Natural killer cell (primary cell): ENCODE measurements at regions not wholly inside any gene's neighbourhood (a gene's known extent, or its start where the extent isn't known, plus 50 kb on each side); places are given as distances from the start of the nearest gene placed in this dataset.

ENCODE experiments used
- ATAC-seq, 3 donors: fragments of 150-1000 bp in 2 of 3; fragments of 200-7000 bp in 1 of 3; cut with Tn5 transposase; 1 replicate in 1 of 3; 2 replicates in 2 of 3; pipeline ENCODE4 v1.10.0; 2021; ENCODE audit warnings: mild to moderate bottlenecking in 2 of 3, moderate library complexity in 2 of 3
- DNase-seq, 2 donors: peaks; one replicate each; pipeline versions ENCODE4 v3.0.0 to v3.0.0-alpha.2; 2013 to 2021; ENCODE audit warnings: mixed read lengths in 1 of 2
- H3K27ac ChIP-seq: one replicate; pipeline ENCODE4 v1.5.1; 2013; ENCODE audit warnings: mild to moderate bottlenecking, low read length
- H3K27me3 ChIP-seq: one replicate; pipeline ENCODE4 v1.6.1; 2013; ENCODE audit warnings: low read length; ENCODE audit not compliant: control insufficient read depth, insufficient read depth
- H3K36me3 ChIP-seq: one replicate; pipeline ENCODE4 v1.6.1; 2013; ENCODE audit warnings: low read length; ENCODE audit not compliant: control insufficient read depth, insufficient read depth
- H3K4me1 ChIP-seq: one replicate; pipeline ENCODE4 v1.6.1; 2013; ENCODE audit warnings: low read length; ENCODE audit not compliant: control insufficient read depth, insufficient read depth
- H3K4me3 ChIP-seq: one replicate; pipeline ENCODE4 v1.5.1; 2013; ENCODE audit warnings: low read length
- H3K9me3 ChIP-seq: one replicate; pipeline ENCODE4 v1.6.1; 2013; ENCODE audit warnings: low read length; ENCODE audit not compliant: control insufficient read depth, insufficient read depth
- H3K27ac Mint-ChIP-seq, 2 donors: one replicate each; pipeline ENCODE4 v1.8.0; 2022; ENCODE audit warnings: mild to moderate bottlenecking in 2 of 2, mixed read lengths in 2 of 2, moderate library complexity in 1 of 2
- H3K27me3 Mint-ChIP-seq, 2 donors: one replicate each; pipeline ENCODE4 v1.8.0; 2022; ENCODE audit warnings: low read depth in 2 of 2, mixed read lengths in 2 of 2
- H3K36me3 Mint-ChIP-seq: one replicate; pipeline ENCODE4 v1.8.0; 2022; ENCODE audit warnings: mixed read lengths
- H3K4me1 Mint-ChIP-seq, 2 donors: one replicate each; pipeline ENCODE4 v1.8.0; 2022; ENCODE audit warnings: mixed read lengths in 2 of 2
- H3K4me3 Mint-ChIP-seq: one replicate; pipeline ENCODE4 v1.8.0; 2022; ENCODE audit warnings: mild to moderate bottlenecking, moderate library complexity, mixed read lengths
- H3K9me3 Mint-ChIP-seq, 2 donors: one replicate each; pipeline ENCODE4 v1.8.0; 2022; ENCODE audit warnings: mixed read lengths in 2 of 2
- WGBS: methylation state at CpG from one replicate; pipeline ENCODE4 v1.1.7; 2013; ENCODE audit warnings: missing lambda C conversion rate; ENCODE audit not compliant: insufficient coverage; 5-methylcytosine and 5-hydroxymethylcytosine counted together
- intact Hi-C: fragments of 100-400 bp; cut with micrococcal nuclease; formaldehyde crosslinking; loops from one replicate; pipeline ENCODE4 v1.14.2; 2022
- TF ChIP-seq, protein P1 (sequence below): fragments of 200-600 bp; IDR thresholded peaks from one replicate; pipeline ENCODE4 v1.8.0; 2022; ENCODE audit warnings: antibody characterized with exemption

DNA sequence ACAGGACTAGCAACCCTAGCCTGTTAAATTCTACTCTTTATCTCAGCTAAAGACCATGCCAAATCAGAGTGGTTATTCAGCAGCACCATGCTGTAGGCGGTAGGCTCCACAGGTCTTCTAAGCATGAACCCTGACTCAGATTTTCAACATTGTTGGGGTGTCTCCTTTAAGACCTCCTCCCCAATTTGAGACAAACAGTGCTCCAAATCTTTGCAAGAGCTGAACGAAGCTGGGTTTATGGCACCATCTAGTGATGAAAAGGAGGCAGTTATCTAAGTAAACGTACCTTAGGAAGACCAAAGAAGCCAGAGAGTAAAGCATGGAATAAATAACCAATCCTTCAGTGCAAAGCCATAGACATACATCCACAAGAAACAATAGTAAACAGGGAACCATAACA is 334.5 kb upstream of the SLC7A11 start:
- WGBS: 52% methylated on average over 3 of the region's 3 CpGs
- Histone ChIP-seq H3K9me3 (peaks cover 6% of the 10 kb centered on the region), H3K27me3 (no peaks in the 10 kb centered on the region), H3K4me3 (no peak overlapping the region), H3K27ac (no peak overlapping the region), H3K4me1 (no peaks in the 10 kb centered on the region), H3K36me3 (no peaks in the 10 kb centered on the region)
- ATAC-seq (no peak), DNase-seq (no peak)
- no peak overlapping the region for H3K27ac Mint-ChIP-seq
- H3K9me3 Mint-ChIP-seq: peaks cover 11 to 14% of the 10 kb centered on the region in 2 donors
- no peaks in the 10 kb centered on the region for H3K36me3 Mint-ChIP-seq
- intact Hi-C loops: no loop called here
- H3K4me3 Mint-ChIP-seq: no peak overlapping the region
- no peaks in the 10 kb centered on the region for H3K4me1 Mint-ChIP-seq
- H3K27me3 Mint-ChIP-seq: no peaks in the 10 kb centered on the region
- TF ChIP-seq, protein P1, sequence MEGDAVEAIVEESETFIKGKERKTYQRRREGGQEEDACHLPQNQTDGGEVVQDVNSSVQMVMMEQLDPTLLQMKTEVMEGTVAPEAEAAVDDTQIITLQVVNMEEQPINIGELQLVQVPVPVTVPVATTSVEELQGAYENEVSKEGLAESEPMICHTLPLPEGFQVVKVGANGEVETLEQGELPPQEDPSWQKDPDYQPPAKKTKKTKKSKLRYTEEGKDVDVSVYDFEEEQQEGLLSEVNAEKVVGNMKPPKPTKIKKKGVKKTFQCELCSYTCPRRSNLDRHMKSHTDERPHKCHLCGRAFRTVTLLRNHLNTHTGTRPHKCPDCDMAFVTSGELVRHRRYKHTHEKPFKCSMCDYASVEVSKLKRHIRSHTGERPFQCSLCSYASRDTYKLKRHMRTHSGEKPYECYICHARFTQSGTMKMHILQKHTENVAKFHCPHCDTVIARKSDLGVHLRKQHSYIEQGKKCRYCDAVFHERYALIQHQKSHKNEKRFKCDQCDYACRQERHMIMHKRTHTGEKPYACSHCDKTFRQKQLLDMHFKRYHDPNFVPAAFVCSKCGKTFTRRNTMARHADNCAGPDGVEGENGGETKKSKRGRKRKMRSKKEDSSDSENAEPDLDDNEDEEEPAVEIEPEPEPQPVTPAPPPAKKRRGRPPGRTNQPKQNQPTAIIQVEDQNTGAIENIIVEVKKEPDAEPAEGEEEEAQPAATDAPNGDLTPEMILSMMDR: no peak

DNA sequence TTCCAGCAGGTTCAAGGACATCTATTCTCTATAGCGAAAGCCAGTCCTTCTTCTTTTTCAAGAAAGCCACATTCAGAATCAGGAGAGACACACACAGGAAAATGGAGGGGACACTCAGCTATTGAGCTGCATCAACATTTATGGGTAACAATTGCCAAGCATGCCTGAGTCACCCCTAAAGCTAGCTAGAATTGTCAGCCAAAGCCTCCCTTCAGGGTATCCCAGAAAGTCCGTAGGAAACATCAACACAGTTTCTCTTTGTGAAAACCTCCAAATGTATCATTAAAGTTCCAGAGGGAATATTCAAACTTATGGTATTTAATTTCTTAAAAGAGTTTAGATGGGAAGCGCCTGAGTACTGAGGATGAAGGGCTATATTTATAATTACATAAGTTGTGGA is 331.1 kb upstream of the SLC7A11 start:
- TF ChIP-seq, protein P1: no peak
- H3K27ac Mint-ChIP-seq: no peak overlapping the region
- H3K36me3 Mint-ChIP-seq: no peaks in the 10 kb centered on the region
- WGBS: 89% methylated on average over 3 of the region's 3 CpGs
- Histone ChIP-seq H3K36me3 (no peaks in the 10 kb centered on the region), H3K4me3 (no peak overlapping the region), H3K27ac (no peak overlapping the region), H3K27me3 (no peaks in the 10 kb centered on the region), H3K9me3 (peaks cover 6% of the 10 kb centered on the region), H3K4me1 (no peaks in the 10 kb centered on the region)
- intact Hi-C loops: no loop called here
- H3K4me1 Mint-ChIP-seq: no peaks in the 10 kb centered on the region
- H3K27me3 Mint-ChIP-seq: no peaks in the 10 kb centered on the region
- H3K4me3 Mint-ChIP-seq: no peak overlapping the region
- DNase-seq: no peak
- no peak for ATAC-seq
- peaks cover 8 to 11% of the 10 kb centered on the region in 2 donors for H3K9me3 Mint-ChIP-seq

DNA sequence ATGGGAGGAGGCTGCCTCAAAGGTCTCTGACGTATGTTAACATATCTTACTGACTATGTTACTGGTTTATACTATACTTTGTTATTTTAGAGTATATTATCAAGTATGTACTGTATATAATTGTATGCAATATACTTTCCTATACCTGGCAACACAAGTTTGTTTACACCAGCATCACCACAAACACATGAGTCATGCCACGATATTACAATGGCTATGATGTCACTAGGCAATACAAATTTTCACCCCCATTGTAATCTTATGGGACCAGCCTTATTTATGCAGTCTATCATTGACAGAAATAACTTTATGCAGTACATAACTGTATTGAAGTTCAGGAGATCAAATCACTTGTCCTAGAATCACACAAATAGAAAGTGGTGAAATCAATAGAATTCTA is 329.9 kb upstream of the SLC7A11 start:
- Mint-ChIP-seq H3K27ac (no peak overlapping the region), H3K4me1 (no peaks in the 10 kb centered on the region), H3K9me3 (peaks cover 5 to 7% of the 10 kb centered on the region in 2 donors), H3K36me3 (no peaks in the 10 kb centered on the region), H3K4me3 (no peak overlapping the region), H3K27me3 (no peaks in the 10 kb centered on the region)
- H3K36me3 ChIP-seq: no peaks in the 10 kb centered on the region
- DNase-seq (no peak), ATAC-seq (no peak)
- WGBS: 100% methylated on average over 1 of the region's 2 CpGs
- TF ChIP-seq, protein P1: no peak
- no peak overlapping the region for H3K27ac ChIP-seq
- H3K9me3 ChIP-seq: peaks cover 6% of the 10 kb centered on the region
- no peaks in the 10 kb centered on the region for H3K4me1 ChIP-seq
- intact Hi-C loops: no loop called here
- no peak overlapping the region for H3K4me3 ChIP-seq
- H3K27me3 ChIP-seq: no peaks in the 10 kb centered on the region

DNA sequence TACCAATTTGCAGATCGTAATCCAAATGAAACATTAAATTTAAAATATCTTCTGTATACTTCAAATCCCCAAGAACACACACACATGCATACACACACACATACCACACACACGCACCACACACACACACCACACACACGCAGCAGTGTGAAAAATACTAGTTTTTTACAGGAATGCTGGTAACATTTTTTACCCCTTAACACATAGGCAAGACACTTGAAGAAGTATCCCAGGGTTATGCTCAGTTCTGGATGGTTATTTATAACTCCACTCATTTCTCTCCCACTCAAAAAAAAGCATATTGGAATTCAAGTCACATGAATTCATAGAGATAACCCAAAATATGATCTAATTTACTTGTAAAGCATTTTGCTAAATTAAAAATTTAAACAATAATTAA is 325.5 kb upstream of the SLC7A11 start:
- no peak overlapping the region for H3K4me3 Mint-ChIP-seq
- TF ChIP-seq, protein P1: no peak
- DNase-seq (no peak), ATAC-seq (no peak)
- H3K9me3 Mint-ChIP-seq: peaks cover 0 to 9% of the 10 kb centered on the region in 2 donors
- no peaks in the 10 kb centered on the region for H3K4me1 Mint-ChIP-seq
- H3K36me3 Mint-ChIP-seq: no peaks in the 10 kb centered on the region
- Histone ChIP-seq H3K9me3 (no peaks in the 10 kb centered on the region), H3K4me1 (no peaks in the 10 kb centered on the region), H3K27ac (no peak overlapping the region), H3K4me3 (no peak overlapping the region), H3K36me3 (no peaks in the 10 kb centered on the region), H3K27me3 (no peaks in the 10 kb centered on the region)
- intact Hi-C loops: no loop called here
- no peaks in the 10 kb centered on the region for H3K27me3 Mint-ChIP-seq
- 75% methylated on average over 3 of the region's 3 CpGs for WGBS
- H3K27ac Mint-ChIP-seq: no peak overlapping the region
